Ovary (tissue), 3 donors: ENCODE measurements at regions not wholly inside any gene's neighbourhood (a gene's known extent, or its start where the extent isn't known, plus 50 kb on each side); places are given as distances from the start of the nearest gene placed in this dataset.

Experiments
- CTCF ChIP-seq, 3 donors: fragments of 450-650 bp in 2 of 3; fragments of 200-600 bp in 1 of 3; IDR thresholded peaks; one replicate each; pipeline versions ENCODE4 v1.5.1 to v1.8.0; 2016 to 2022; ENCODE audit warnings: antibody characterized with exemption in 3 of 3, mild to moderate bottlenecking in 1 of 3
- EP300 ChIP-seq: sonication (generic); formaldehyde crosslinking; IDR thresholded peaks from one replicate; pipeline ENCODE4 v1.6.1; 2017; ENCODE audit warnings: antibody characterized with exemption
- POLR2A ChIP-seq: fragments of 450-650 bp; IDR thresholded peaks from one replicate; pipeline ENCODE4 v1.6.1; 2017; ENCODE audit warnings: antibody characterized with exemption, mild to moderate bottlenecking, moderate library complexity
- donor health status: DM: no; HTN: no; CAD: no.

- no peak for TF ChIP-seq CTCF (IDR thresholded peaks at IDR 0.05)
- TF ChIP-seq POLR2A, result no peak
- TF ChIP-seq EP300, result no peak
Observed at GRCh38 chr5:164207646-164208045, 702.2 kb downstream of the MAT2B start.
